DOHH2 (cell line): ENCODE measurements at regions not wholly inside any gene's neighbourhood (a gene's known extent, or its start where the extent isn't known, plus 50 kb on each side); places are given as distances from the start of the nearest gene placed in this dataset.

Source experiments
- EZH2phosphoT487 ChIP-seq: fragments of 200-600 bp; sonication (generic); IDR thresholded peaks from 2 replicates; pipeline ENCODE4 v1.6.1; 2017; ENCODE audit warnings: borderline replicate concordance, mild to moderate bottlenecking, antibody characterized with exemption, low read length, moderate library complexity, mixed read lengths
- TF ChIP-seq, protein P1 (sequence below): fragments of 200-600 bp; sonication (generic); IDR thresholded peaks from one replicate; pipeline ENCODE4 v1.5.1; 2014; ENCODE audit warnings: antibody characterized with exemption, mild to moderate bottlenecking, low read depth, low read length; ENCODE audit not compliant: poor library complexity, severe bottlenecking

DNA sequence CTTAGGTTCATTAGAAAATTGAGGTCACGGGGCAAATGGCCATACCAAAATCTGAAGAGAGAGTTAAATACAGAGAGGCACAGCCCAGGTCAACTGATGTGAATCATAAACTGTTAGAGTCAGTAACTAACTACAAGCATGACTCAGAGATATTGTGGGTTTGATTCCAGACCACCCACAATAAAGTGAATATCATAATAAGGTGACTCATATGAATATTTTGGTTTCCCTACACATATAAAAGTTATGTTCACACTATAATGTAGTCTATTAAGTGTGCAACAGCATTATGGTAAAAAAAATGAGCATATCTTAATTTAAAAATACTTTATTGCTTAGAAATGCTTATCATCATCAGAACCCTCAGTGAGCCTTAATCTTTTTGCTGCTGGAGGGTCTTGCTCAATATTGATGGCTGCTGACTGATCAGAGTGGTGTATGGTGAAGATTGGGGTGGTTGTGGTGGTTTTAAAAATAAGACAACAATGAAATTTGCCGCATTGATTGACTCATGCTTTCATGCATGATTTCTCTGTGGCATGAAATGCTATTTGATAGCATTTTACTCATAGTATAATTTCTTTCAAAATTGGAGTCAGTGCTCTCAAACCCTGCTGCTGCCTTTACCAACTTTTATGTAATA, 53.1 kb upstream of the EDIL3 start:
- TF ChIP-seq, protein P1, sequence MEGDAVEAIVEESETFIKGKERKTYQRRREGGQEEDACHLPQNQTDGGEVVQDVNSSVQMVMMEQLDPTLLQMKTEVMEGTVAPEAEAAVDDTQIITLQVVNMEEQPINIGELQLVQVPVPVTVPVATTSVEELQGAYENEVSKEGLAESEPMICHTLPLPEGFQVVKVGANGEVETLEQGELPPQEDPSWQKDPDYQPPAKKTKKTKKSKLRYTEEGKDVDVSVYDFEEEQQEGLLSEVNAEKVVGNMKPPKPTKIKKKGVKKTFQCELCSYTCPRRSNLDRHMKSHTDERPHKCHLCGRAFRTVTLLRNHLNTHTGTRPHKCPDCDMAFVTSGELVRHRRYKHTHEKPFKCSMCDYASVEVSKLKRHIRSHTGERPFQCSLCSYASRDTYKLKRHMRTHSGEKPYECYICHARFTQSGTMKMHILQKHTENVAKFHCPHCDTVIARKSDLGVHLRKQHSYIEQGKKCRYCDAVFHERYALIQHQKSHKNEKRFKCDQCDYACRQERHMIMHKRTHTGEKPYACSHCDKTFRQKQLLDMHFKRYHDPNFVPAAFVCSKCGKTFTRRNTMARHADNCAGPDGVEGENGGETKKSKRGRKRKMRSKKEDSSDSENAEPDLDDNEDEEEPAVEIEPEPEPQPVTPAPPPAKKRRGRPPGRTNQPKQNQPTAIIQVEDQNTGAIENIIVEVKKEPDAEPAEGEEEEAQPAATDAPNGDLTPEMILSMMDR: no peak
- TF ChIP-seq EZH2phosphoT487: no peak
